Endothelial cell of umbilical vein (primary cell): ENCODE measurements at regions not wholly inside any gene's neighbourhood (a gene's known extent, or its start where the extent isn't known, plus 50 kb on each side); places are given as distances from the start of the nearest gene placed in this dataset.

Experiments used
- BruUV-seq: library from RNA; stranded (reverse); fragments of 400-500 nt; replicated peaks from 2 replicates; lab custom pipeline; 2021; lab: Mats Ljungman, UMichigan
- CTCF ChIA-PET: fragments of 300-600, 350-600 bp; sonication (Branson Sonifier 250); formaldehyde crosslinking; loops from one replicate; lab custom pipeline; 2021; ENCODE audit warnings: antibody characterized with exemption, inconsistent platforms; lab: Charles Lee
- POLR2A ChIA-PET: fragments of 300-600, 350-600 bp; sonication (Branson Sonifier 250); formaldehyde crosslinking; loops from one replicate; lab custom pipeline; 2021; ENCODE audit warnings: antibody characterized with exemption, inconsistent platforms; lab: Charles Lee
- DNase-seq: peaks from one replicate; pipeline ENCODE4 v3.0.0-alpha.2; 2011; ENCODE audit warnings: low read depth, low spot score
- FAIRE-seq: peaks from 2 replicates; lab custom pipeline; 2011; peaks lifted over from hg19 to GRCh38; lab: Jason Lieb, UNC
- H2AFZ ChIP-seq: 2 replicates; pipeline ENCODE4 v1.6.0; 2012; ENCODE audit warnings: low read depth, low read length, control low read depth, inconsistent platforms
- H3K27ac ChIP-seq: 2 replicates; pipeline ENCODE4 v1.5.1; 2011; ENCODE audit warnings: low read depth, mild to moderate bottlenecking, control low read depth, low read length, moderate library complexity; ENCODE audit not compliant: insufficient read depth
- H3K27me3 ChIP-seq, 2 experiments: 2 replicates each; pipeline versions ENCODE4 v1.6.0 to v1.6.1; 2011; ENCODE audit warnings: low read length in 2 of 2, mixed read lengths in 1 of 2; ENCODE audit not compliant: control insufficient read depth in 2 of 2, insufficient read depth in 2 of 2
- H3K36me3 ChIP-seq, 2 experiments: 2 replicates in 1 of 2; 3 replicates in 1 of 2; pipeline ENCODE4 v1.5.1; 2011; ENCODE audit warnings: low read length in 2 of 2, mild to moderate bottlenecking in 1 of 2, moderate library complexity in 1 of 2; ENCODE audit not compliant: control insufficient read depth in 2 of 2, insufficient read depth in 2 of 2; ENCODE audit errors: extremely low read depth in 1 of 2
- H3K4me1 ChIP-seq: 3 replicates; pipeline ENCODE4 v1.5.1; 2011; ENCODE audit warnings: mild to moderate bottlenecking, low read length; ENCODE audit not compliant: control insufficient read depth, insufficient read depth; ENCODE audit errors: extremely low read depth
- H3K4me2 ChIP-seq: 2 replicates; pipeline ENCODE4 v1.6.1; 2011; ENCODE audit warnings: low read length, control low read depth, mixed read lengths; ENCODE audit not compliant: insufficient read depth
- H3K4me3 ChIP-seq, 3 experiments: fragments of 200-600 bp in 1 of 3; sonication (generic), shearing (Covaris generic) in 1 of 3; replicated peaks in 1 of 3; 2 replicates each; pipeline ENCODE4 v1.5.1; 2011 to 2016; ENCODE audit warnings: control low read depth in 3 of 3, low read length in 3 of 3, mild to moderate bottlenecking in 2 of 3, inconsistent platforms in 1 of 3, low read depth in 1 of 3, moderate library complexity in 1 of 3; ENCODE audit not compliant: insufficient read depth in 1 of 3
- H3K79me2 ChIP-seq: 2 replicates; pipeline ENCODE4 v1.6.0; 2012; ENCODE audit warnings: low read length, inconsistent platforms; ENCODE audit not compliant: control insufficient read depth, insufficient read depth
- H3K9ac ChIP-seq: replicated peaks from 2 replicates; pipeline ENCODE3; 2011; ENCODE audit warnings: low read length, control low read depth; ENCODE audit not compliant: insufficient read depth; ENCODE audit errors: extremely low read depth
- H3K9me1 ChIP-seq: replicated peaks from 3 replicates; pipeline ENCODE4 v1.6.0; 2011; ENCODE audit warnings: mild to moderate bottlenecking, low read length; ENCODE audit not compliant: control insufficient read depth, insufficient read depth; ENCODE audit errors: extremely low read depth
- H3K9me3 ChIP-seq: replicated peaks from 2 replicates; pipeline ENCODE4 v1.5.1; 2012; ENCODE audit warnings: low read length, inconsistent platforms; ENCODE audit not compliant: control insufficient read depth, insufficient read depth
- H4K20me1 ChIP-seq: replicated peaks from 2 replicates; pipeline ENCODE3; 2011; ENCODE audit warnings: mild to moderate bottlenecking, low read length; ENCODE audit not compliant: control insufficient read depth, insufficient read depth; ENCODE audit errors: extremely low read depth
- CTCF ChIP-seq, 2 donors: IDR thresholded peaks; 1 replicate in 1 of 2; 2 replicates in 1 of 2; pipeline ENCODE4 v1.5.1; 2011; ENCODE audit warnings: low read length in 2 of 2, mild to moderate bottlenecking in 2 of 2, moderate library complexity in 2 of 2, control low read depth in 1 of 2, inconsistent platforms in 1 of 2, low read depth in 1 of 2; ENCODE audit not compliant: insufficient read depth in 1 of 2; ENCODE audit errors: extremely low read depth in 1 of 2
- EZH2 ChIP-seq: IDR thresholded peaks from 2 replicates; pipeline ENCODE4 v1.6.1; 2012; ENCODE audit warnings: borderline replicate concordance, low read depth, mild to moderate bottlenecking, moderate library complexity, low read length, inconsistent platforms; ENCODE audit not compliant: severe bottlenecking
- FOS ChIP-seq: IDR thresholded peaks from 2 replicates; pipeline ENCODE4 v1.6.1; 2011; ENCODE audit warnings: mild to moderate bottlenecking, low read length, moderate library complexity, borderline replicate concordance; ENCODE audit not compliant: insufficient read depth
- GATA2 ChIP-seq: IDR thresholded peaks from 2 replicates; pipeline ENCODE4 v1.7.0; 2011; ENCODE audit warnings: low read depth, mild to moderate bottlenecking, moderate library complexity, mixed read lengths, low read length; ENCODE audit not compliant: insufficient read length, insufficient read depth
- JUN ChIP-seq: IDR thresholded peaks from 2 replicates; pipeline ENCODE4 v1.6.1; 2011; ENCODE audit warnings: borderline replicate concordance, low read depth; ENCODE audit not compliant: insufficient read length, insufficient read depth
- MAX ChIP-seq: IDR thresholded peaks from 2 replicates; pipeline ENCODE4 v1.6.1; 2011; ENCODE audit not compliant: insufficient read depth, insufficient read length
- MYC ChIP-seq: IDR thresholded peaks from one replicate; pipeline ENCODE4 v1.6.1; 2011; ENCODE audit warnings: mild to moderate bottlenecking, low read depth, low read length
- POLR2A ChIP-seq: IDR thresholded peaks from 2 replicates; pipeline ENCODE4 v1.6.1; 2012; ENCODE audit warnings: low read depth, mild to moderate bottlenecking, control low read depth, low read length
- POLR2AphosphoS5 ChIP-seq: IDR thresholded peaks from 2 replicates; pipeline ENCODE4 v1.6.1; 2012; ENCODE audit warnings: low read depth, mild to moderate bottlenecking, control low read depth, low read length, moderate library complexity; ENCODE audit not compliant: insufficient read depth
- dilution Hi-C: fragments of 300-500 bp; cut with MboI; formaldehyde crosslinking; loops from one replicate; pipeline ENCODE4 v1.15.0; 2019; ENCODE audit warnings: low sequenced_read_pairs; ENCODE audit not compliant: extremely low pct_ligation_motif_present
- intact Hi-C: fragments of 100-400 bp; cut with micrococcal nuclease; formaldehyde crosslinking; loops from one replicate; pipeline ENCODE4 v1.10.0; 2022

DNA sequence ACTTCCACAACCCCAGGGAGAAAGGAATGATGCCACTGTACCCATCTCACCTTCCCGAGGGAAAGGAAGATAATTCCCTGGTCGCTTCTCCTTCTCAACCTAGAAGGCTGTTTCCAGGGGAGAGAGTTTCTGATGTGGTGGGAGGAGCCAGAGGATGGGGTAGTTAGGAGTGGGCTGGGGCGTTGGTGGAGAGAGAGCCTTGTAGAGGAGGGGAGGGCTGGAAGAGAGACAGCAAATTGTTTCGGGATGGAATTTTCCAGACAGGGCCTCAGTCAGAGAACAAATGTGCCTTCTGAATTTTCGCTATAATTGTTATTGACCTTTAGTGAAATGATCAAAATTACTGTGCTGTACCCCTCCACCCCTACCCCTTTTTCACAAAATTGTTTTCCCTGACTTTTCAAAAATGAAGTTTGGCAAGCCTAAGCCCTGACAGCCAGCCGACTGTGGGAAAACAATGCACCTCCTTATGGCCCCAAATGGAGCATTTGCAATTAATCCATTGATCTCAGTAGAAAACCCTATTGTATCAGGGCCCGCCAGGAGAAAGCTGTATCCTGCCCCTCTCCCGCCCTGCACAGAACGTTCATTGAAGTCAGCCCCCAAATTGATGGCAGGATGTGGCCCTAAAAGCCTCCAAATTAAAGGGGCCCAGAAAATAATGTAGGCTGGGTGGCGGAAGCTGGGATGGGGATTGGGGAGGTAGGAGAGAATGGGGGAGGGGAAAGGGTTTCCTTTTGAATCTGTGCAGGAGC, 69.1 kb upstream of the JUN start:
- DNase-seq: no peak
- dilution Hi-C loops (no loop called here), intact Hi-C loops (no loop called here)
- H3K9ac ChIP-seq: no peak overlapping the region
- no peak overlapping the region for H2AFZ ChIP-seq
- no peak overlapping the region for H3K4me2 ChIP-seq
- no peaks in the 10 kb centered on the region for H3K36me3 ChIP-seq
- H3K4me1 ChIP-seq: peaks cover 53% of the 10 kb centered on the region
- no peak for TF ChIP-seq CTCF (IDR thresholded peaks at IDR 0.05; ENCODE audit: extremely low read depth in 1 of 2, insufficient read depth in 1 of 2, low read depth in 1 of 2, low read length in 2 of 2)
- no peak for TF ChIP-seq MYC
- no peak for TF ChIP-seq EZH2
- TF ChIP-seq FOS: no peak
- no peak for TF ChIP-seq MAX
- no peak for TF ChIP-seq GATA2
- TF ChIP-seq JUN: no peak
- no peak for TF ChIP-seq POLR2A
- TF ChIP-seq POLR2AphosphoS5: no peak
- ChIA-PET POLR2A (no interaction called here), CTCF (interaction anchor here (1.3 to 4.7 kb wide), 4 partner anchors 10 to 846 kb away, joined by 3 to 21 read pairs (median 4); no protein-coding TSS in a partner anchor)
- no peaks in the 10 kb centered on the region for H3K9me3 ChIP-seq
- H4K20me1 ChIP-seq: no peaks in the 10 kb centered on the region
- no peaks in the 10 kb centered on the region for H3K27me3 ChIP-seq
- BruUV-seq: no TSS peak
- FAIRE-seq: no peak
- H3K27ac ChIP-seq: no peak overlapping the region
- H3K9me1 ChIP-seq: no peaks in the 10 kb centered on the region
- H3K79me2 ChIP-seq: no peaks in the 10 kb centered on the region
- H3K4me3 ChIP-seq: no peak overlapping the region
